Mesendoderm (in vitro differentiated cells): ENCODE measurements at regions not wholly inside any gene's neighbourhood (a gene's known extent, or its start where the extent isn't known, plus 50 kb on each side); places are given as distances from the start of the nearest gene placed in this dataset.

Experiments used
- DNase-seq: peaks from one replicate; pipeline ENCODE4 v3.0.0; 2013
- H2AK5ac ChIP-seq: 2 replicates; pipeline ENCODE4 v1.6.1; 2013; ENCODE audit warnings: low read length, inconsistent platforms
- H2BK120ac ChIP-seq: 2 replicates; pipeline ENCODE4 v1.6.1; 2013; ENCODE audit warnings: low read depth, mild to moderate bottlenecking, low read length, moderate library complexity, mixed read lengths
- H2BK15ac ChIP-seq: replicated peaks from 2 replicates; pipeline ENCODE4 v1.6.1; 2013; ENCODE audit warnings: low read depth, mild to moderate bottlenecking, moderate library complexity
- H2BK5ac ChIP-seq: 2 replicates; pipeline ENCODE4 v1.6.1; 2013; ENCODE audit warnings: low read length, inconsistent platforms
- H3K18ac ChIP-seq: 2 replicates; pipeline ENCODE4 v1.6.1; 2013; ENCODE audit warnings: mild to moderate bottlenecking, low read length, mixed read lengths
- H3K23ac ChIP-seq: one replicate; pipeline ENCODE4 v1.6.1; 2013; ENCODE audit warnings: low read length
- H3K27ac ChIP-seq: 2 replicates; pipeline ENCODE4 v1.5.1; 2013; ENCODE audit warnings: low read depth, mild to moderate bottlenecking, inconsistent platforms, low read length, moderate library complexity
- H3K27me3 ChIP-seq: 2 replicates; pipeline ENCODE4 v1.6.1; 2013; ENCODE audit warnings: low read length, control low read depth, mild to moderate bottlenecking, inconsistent platforms; ENCODE audit not compliant: insufficient read depth, poor library complexity
- H3K36me3 ChIP-seq: 2 replicates; pipeline ENCODE4 v1.6.1; 2013; ENCODE audit warnings: low read length, inconsistent platforms; ENCODE audit not compliant: control insufficient read depth, insufficient read depth
- H3K4ac ChIP-seq: one replicate; pipeline ENCODE4 v1.6.1; 2013; ENCODE audit warnings: low read depth, mild to moderate bottlenecking, low read length, moderate library complexity
- H3K4me1 ChIP-seq: 2 replicates; pipeline ENCODE4 v1.6.1; 2013; ENCODE audit warnings: low read depth, low read length, inconsistent platforms; ENCODE audit not compliant: control insufficient read depth
- H3K4me2 ChIP-seq: 2 replicates; pipeline ENCODE4 v1.6.1; 2013; ENCODE audit warnings: low read length
- H3K4me3 ChIP-seq: 2 replicates; pipeline ENCODE4 v1.5.1; 2013; ENCODE audit warnings: mild to moderate bottlenecking, low read length
- H3K56ac ChIP-seq: one replicate; pipeline ENCODE4 v1.6.1; 2013; ENCODE audit warnings: low read length
- H3K79me1 ChIP-seq: 2 replicates; pipeline ENCODE4 v1.6.1; 2013; ENCODE audit warnings: low read length, inconsistent platforms
- H3K79me2 ChIP-seq: 2 replicates; pipeline ENCODE4 v1.6.1; 2013; ENCODE audit warnings: mild to moderate bottlenecking, low read length; ENCODE audit not compliant: control insufficient read depth, insufficient read depth
- H3K9ac ChIP-seq: 2 replicates; pipeline ENCODE4 v1.6.1; 2013; ENCODE audit warnings: low read length, inconsistent platforms
- H4K5ac ChIP-seq: one replicate; pipeline ENCODE4 v1.6.1; 2013; ENCODE audit warnings: low read length
- H4K8ac ChIP-seq: one replicate; pipeline ENCODE4 v1.6.1; 2013; ENCODE audit warnings: low read depth, mild to moderate bottlenecking, control low read depth, low read length, moderate library complexity
- WGBS: extraction: QIAGEN DNeasy Blood & Tissue Kit; methylation state at CpG from one replicate; pipeline ENCODE4 v1.1.7; 2013; ENCODE audit warnings: low lambda C conversion rate, missing lambda C conversion rate; ENCODE audit not compliant: insufficient coverage; ENCODE audit errors: extremely low coverage; 5-methylcytosine and 5-hydroxymethylcytosine counted together

DNA sequence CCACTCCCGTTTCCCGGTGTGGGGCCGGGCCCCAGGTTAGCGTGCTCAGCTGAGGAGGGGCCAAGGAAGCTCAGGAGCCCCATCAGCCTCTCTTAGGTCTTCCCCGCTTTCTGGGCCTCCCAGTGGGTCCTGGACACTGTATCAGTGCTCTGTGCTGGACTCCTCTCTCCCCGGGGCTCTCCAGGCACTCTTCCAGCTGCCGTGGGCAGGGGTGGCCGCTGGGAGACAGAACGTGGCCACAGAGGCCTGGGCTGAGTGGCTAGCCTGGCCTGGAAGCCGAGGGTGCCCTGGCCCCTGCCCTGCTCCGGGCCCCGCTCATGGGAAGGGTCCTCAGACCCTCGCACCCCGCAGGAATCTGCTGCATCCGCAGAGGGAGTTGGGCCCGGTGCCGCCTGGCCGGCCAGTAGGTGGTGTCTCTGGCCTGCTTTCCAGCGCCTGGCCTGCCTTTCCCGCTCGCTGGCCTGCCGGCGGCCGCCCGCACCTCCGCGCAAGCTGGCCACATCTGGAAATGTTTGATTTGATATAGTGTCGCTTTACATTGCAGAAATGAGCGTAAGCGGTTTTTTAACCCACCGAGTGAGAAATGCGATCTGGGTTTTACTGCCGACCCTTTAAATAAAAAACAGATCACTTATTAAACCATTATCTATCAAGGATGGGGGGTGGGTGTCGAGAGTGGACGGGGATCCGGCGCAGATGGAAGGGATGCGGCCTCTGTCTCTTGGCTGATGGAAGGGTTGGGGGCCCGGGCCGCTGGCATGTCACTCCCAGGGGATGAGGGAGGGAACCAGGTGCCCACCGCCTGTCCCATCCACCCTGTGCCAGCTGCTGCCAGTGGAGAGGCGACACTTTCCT is 74.4 kb upstream of the TTC34 start:
- Histone ChIP-seq H3K4me1 (no peaks in the 10 kb centered on the region), H2BK5ac (no peak overlapping the region), H3K9ac (no peak overlapping the region), H4K8ac (no peak overlapping the region), H3K23ac (no peak overlapping the region), H3K4me2 (no peak overlapping the region), H2AK5ac (no peak overlapping the region), H3K27me3 (no peaks in the 10 kb centered on the region), H2BK120ac (no peak overlapping the region), H3K4me3 (no peak overlapping the region), H3K56ac (no peak overlapping the region), H2BK15ac (no peak overlapping the region), H3K36me3 (no peaks in the 10 kb centered on the region), H3K79me1 (no peaks in the 10 kb centered on the region), H3K27ac (no peak overlapping the region), H3K79me2 (no peaks in the 10 kb centered on the region), H3K4ac (no peak overlapping the region), H3K18ac (no peak overlapping the region), H4K5ac (no peak overlapping the region)
- WGBS = no CpG with 5 or more reads among the region's 42 CpGs
- DNase-seq = no peak

DNA sequence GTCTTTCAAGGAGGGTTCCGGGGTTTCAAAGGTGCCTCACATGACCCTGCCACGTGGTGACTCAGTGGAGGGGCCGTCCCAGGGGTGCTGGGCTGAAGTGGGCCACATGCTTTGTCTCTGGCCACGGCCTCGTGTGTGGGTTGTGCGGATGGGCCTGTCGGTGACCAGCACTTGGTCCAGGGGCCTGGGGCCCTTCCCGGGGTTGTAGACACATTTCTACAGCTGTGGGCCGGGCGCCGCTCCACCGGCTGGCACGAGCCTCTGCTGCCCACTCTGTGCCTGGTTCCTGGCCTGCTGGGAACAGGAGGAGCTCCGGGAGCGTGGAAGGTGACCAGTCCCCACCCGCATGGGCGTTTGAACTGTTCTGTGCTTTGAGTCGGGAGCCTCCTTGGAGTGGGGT is 75.4 kb upstream of the TTC34 start:
- Histone ChIP-seq H3K9ac (no peak overlapping the region), H3K79me1 (no peaks in the 10 kb centered on the region), H3K4me3 (no peak overlapping the region), H2BK120ac (no peak overlapping the region), H3K79me2 (no peaks in the 10 kb centered on the region), H3K36me3 (no peaks in the 10 kb centered on the region), H2BK15ac (no peak overlapping the region), H4K5ac (no peak overlapping the region), H3K18ac (no peak overlapping the region), H3K4me2 (no peak overlapping the region), H3K27ac (no peak overlapping the region), H3K56ac (no peak overlapping the region), H2BK5ac (no peak overlapping the region), H3K23ac (no peak overlapping the region), H4K8ac (no peak overlapping the region), H3K4ac (no peak overlapping the region), H3K4me1 (no peaks in the 10 kb centered on the region), H3K27me3 (no peaks in the 10 kb centered on the region), H2AK5ac (no peak overlapping the region)
- no peak for DNase-seq
- no CpG with 5 or more reads among the region's 18 CpGs for WGBS

DNA sequence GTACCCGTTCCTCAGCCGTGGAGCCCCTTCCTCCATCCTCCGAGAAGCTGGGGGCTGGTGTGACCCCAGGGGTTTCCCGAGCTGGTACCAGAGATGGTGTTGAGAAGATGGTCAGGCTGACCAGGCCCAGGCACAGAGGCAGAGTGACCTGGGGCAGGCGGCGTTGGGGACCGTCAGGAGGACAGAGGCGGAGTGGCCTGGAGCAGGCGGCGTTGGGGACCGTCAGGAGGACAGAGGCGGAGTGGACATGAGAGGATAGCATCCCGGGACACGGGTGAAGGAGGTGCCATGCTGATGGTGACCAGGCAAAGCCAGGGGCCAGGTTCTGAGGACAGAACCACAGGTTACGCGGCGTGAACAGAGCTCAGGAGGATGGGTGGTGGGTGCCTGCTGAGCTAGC is 75.9 kb upstream of the TTC34 start:
- H3K27ac ChIP-seq = no peak overlapping the region
- no peak overlapping the region for H2AK5ac ChIP-seq
- no peaks in the 10 kb centered on the region for H3K79me1 ChIP-seq
- no peak overlapping the region for H2BK120ac ChIP-seq
- no peak overlapping the region for H3K4ac ChIP-seq
- no peak overlapping the region for H3K56ac ChIP-seq
- no peak overlapping the region for H3K18ac ChIP-seq
- no peak overlapping the region for H3K9ac ChIP-seq
- DNase-seq = no peak
- H4K8ac ChIP-seq = no peak overlapping the region
- H4K5ac ChIP-seq = no peak overlapping the region
- no peak overlapping the region for H3K4me2 ChIP-seq
- no peak overlapping the region for H3K4me3 ChIP-seq
- no peaks in the 10 kb centered on the region for H3K4me1 ChIP-seq
- no peak overlapping the region for H2BK5ac ChIP-seq
- H3K79me2 ChIP-seq = no peaks in the 10 kb centered on the region
- no CpG with 5 or more reads among the region's 17 CpGs for WGBS
- H3K27me3 ChIP-seq = no peaks in the 10 kb centered on the region
- no peak overlapping the region for H2BK15ac ChIP-seq
- no peaks in the 10 kb centered on the region for H3K36me3 ChIP-seq
- H3K23ac ChIP-seq = no peak overlapping the region

DNA sequence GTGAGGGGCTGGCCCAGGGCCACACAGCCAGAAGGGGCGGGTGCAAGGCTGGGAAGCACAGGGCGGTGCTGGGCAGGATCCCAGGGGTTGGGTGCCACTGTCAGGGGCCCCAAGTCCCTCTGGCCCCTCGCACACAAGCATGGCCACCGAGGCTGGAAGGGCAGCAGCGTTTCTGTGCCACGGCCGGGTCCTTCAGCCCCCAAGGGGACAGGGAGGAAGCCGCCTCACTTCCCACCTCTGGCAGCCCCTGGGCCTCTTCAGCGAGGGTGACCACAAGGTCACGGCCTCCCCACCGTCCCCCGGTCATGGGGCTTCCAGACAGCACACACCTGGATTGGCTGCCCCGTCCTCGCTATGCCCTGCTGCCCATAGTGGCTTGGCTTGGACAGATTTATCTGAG is 77.1 kb upstream of the TTC34 start:
- Histone ChIP-seq H3K36me3 (no peaks in the 10 kb centered on the region), H3K56ac (no peak overlapping the region), H2BK5ac (no peak overlapping the region), H3K9ac (no peak overlapping the region), H3K79me2 (no peaks in the 10 kb centered on the region), H4K5ac (no peak overlapping the region), H2BK120ac (no peak overlapping the region), H3K23ac (no peak overlapping the region), H3K79me1 (no peaks in the 10 kb centered on the region), H3K18ac (no peak overlapping the region), H2BK15ac (no peak overlapping the region), H2AK5ac (no peak overlapping the region), H3K27ac (no peak overlapping the region), H3K4ac (no peak overlapping the region), H3K27me3 (no peaks in the 10 kb centered on the region), H4K8ac (no peak overlapping the region), H3K4me1 (no peaks in the 10 kb centered on the region), H3K4me2 (no peak overlapping the region), H3K4me3 (no peak overlapping the region)
- no CpG with 5 or more reads among the region's 14 CpGs for WGBS
- DNase-seq = no peak

DNA sequence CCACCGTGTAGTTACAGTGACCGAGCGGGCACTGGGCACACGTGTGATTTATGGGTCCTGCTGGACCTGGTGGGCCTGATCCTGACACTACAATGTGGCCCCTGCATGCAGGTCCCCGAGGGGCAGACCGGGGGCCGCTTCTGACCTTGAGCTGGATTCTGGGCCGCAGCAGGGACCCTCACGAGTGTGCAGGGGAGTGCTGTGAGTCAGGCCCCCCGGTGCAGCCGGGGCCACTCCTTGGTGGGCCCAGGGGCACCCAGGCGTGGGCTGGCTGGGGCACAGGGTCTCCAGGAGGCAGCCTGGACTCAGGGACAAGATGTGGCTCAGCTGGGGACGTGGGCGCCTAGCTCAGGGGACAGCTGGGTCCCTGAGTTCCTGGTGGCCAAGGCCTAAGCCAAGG is 77.5 kb upstream of the TTC34 start:
- H3K36me3 ChIP-seq = no peaks in the 10 kb centered on the region
- no CpG with 5 or more reads among the region's 14 CpGs for WGBS
- no peak overlapping the region for H3K56ac ChIP-seq
- H3K4ac ChIP-seq = no peak overlapping the region
- H3K27ac ChIP-seq = no peak overlapping the region
- no peak overlapping the region for H4K8ac ChIP-seq
- H3K23ac ChIP-seq = no peak overlapping the region
- H3K4me1 ChIP-seq = no peaks in the 10 kb centered on the region
- H2BK5ac ChIP-seq = no peak overlapping the region
- no peaks in the 10 kb centered on the region for H3K79me1 ChIP-seq
- no peak overlapping the region for H3K9ac ChIP-seq
- H3K27me3 ChIP-seq = no peaks in the 10 kb centered on the region
- no peak overlapping the region for H3K4me3 ChIP-seq
- no peak overlapping the region for H2BK15ac ChIP-seq
- no peak overlapping the region for H4K5ac ChIP-seq
- no peaks in the 10 kb centered on the region for H3K79me2 ChIP-seq
- no peak overlapping the region for H3K18ac ChIP-seq
- H2BK120ac ChIP-seq = no peak overlapping the region
- H3K4me2 ChIP-seq = no peak overlapping the region
- no peak for DNase-seq
- no peak overlapping the region for H2AK5ac ChIP-seq

DNA sequence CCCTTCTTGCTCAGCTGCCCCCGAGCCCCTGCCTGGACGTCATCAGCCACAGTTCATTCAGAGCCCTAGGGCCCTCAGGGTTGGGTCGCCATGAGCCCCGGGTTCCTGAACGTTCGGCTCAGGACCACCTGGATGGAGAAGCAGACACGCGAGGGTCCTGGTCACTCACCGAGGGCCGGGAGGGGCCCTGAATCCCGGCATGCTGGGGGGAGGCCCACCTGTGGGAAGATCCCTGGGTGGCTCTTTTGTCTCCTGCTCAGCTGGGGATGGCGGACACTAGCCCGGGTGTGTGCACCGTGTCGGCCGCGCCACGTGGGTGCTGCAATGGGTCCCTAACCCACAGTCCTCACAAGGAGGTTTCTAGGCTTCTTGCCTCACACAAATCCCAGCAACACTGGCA is 78.1 kb upstream of the TTC34 start:
- WGBS = no CpG with 5 or more reads among the region's 18 CpGs
- Histone ChIP-seq H2BK5ac (no peak overlapping the region), H3K56ac (no peak overlapping the region), H3K4ac (no peak overlapping the region), H3K27me3 (no peaks in the 10 kb centered on the region), H3K9ac (no peak overlapping the region), H3K23ac (no peak overlapping the region), H3K79me1 (no peaks in the 10 kb centered on the region), H4K5ac (no peak overlapping the region), H3K27ac (no peak overlapping the region), H2BK120ac (no peak overlapping the region), H3K4me3 (no peak overlapping the region), H4K8ac (no peak overlapping the region), H3K79me2 (no peaks in the 10 kb centered on the region), H3K36me3 (no peaks in the 10 kb centered on the region), H3K4me1 (no peaks in the 10 kb centered on the region), H3K4me2 (no peak overlapping the region), H2BK15ac (no peak overlapping the region), H2AK5ac (no peak overlapping the region), H3K18ac (no peak overlapping the region)
- DNase-seq = no peak
